Thyroid gland (tissue), 4 donors: ENCODE measurements at regions not wholly inside any gene's neighbourhood (a gene's known extent, or its start where the extent isn't known, plus 50 kb on each side); places are given as distances from the start of the nearest gene placed in this dataset.

ENCODE experiments used
- POLR2A ChIP-seq, 2 donors: fragments of 450-650 bp; IDR thresholded peaks; one replicate each; pipeline ENCODE4 v1.6.1; 2017; ENCODE audit warnings: antibody characterized with exemption in 2 of 2, mild to moderate bottlenecking in 2 of 2, moderate library complexity in 1 of 2
- TF ChIP-seq, protein P1 (sequence below), 6 experiments: fragments of 200-600 bp in 3 of 6; fragments of 450-650 bp in 3 of 6; sonication (generic) in 3 of 6; IDR thresholded peaks; one replicate each; pipeline ENCODE4 v1.5.1; 2016 to 2019; ENCODE audit warnings: antibody characterized with exemption in 6 of 6, mild to moderate bottlenecking in 2 of 6, inconsistent platforms in 1 of 6, moderate library complexity in 1 of 6

DNA sequence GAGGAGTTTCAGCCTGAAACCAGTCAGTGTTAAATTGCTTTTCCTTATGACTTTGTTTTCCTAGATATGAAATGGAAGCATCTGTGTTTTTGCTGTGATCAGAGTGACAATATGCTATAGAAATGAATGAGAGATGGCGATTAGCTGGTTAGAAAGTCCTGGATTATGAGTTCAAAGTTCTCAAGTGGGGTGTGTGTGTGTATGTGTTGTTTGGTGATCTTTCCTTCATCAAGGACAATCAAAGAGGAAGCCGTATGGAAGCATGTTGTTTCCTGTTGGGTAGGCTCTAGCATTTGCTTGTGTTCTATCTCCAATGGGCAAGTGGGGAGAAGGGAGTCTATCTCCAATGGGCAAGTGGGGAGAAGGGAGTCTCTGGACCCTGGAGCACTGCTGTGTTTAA, 64.0 kb upstream of the STX18 start:
- TF ChIP-seq, protein P1, sequence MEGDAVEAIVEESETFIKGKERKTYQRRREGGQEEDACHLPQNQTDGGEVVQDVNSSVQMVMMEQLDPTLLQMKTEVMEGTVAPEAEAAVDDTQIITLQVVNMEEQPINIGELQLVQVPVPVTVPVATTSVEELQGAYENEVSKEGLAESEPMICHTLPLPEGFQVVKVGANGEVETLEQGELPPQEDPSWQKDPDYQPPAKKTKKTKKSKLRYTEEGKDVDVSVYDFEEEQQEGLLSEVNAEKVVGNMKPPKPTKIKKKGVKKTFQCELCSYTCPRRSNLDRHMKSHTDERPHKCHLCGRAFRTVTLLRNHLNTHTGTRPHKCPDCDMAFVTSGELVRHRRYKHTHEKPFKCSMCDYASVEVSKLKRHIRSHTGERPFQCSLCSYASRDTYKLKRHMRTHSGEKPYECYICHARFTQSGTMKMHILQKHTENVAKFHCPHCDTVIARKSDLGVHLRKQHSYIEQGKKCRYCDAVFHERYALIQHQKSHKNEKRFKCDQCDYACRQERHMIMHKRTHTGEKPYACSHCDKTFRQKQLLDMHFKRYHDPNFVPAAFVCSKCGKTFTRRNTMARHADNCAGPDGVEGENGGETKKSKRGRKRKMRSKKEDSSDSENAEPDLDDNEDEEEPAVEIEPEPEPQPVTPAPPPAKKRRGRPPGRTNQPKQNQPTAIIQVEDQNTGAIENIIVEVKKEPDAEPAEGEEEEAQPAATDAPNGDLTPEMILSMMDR (IDR thresholded peaks at IDR 0.05) = no peak
- TF ChIP-seq POLR2A (IDR thresholded peaks at IDR 0.05) = no peak
